NCI-H2196 (cell line): ENCODE measurements at regions not wholly inside any gene's neighbourhood (a gene's known extent, or its start where the extent isn't known, plus 50 kb on each side); places are given as distances from the start of the nearest gene placed in this dataset.

ENCODE experiments used
- DNase-seq: peaks from one replicate; lab custom pipeline; 2025; ENCODE audit not compliant: unreplicated experiment; lab: John Stamatoyannopoulos, UW

GRCh38 chr4:3705236-3705987 is 60.8 kb upstream of the ADRA2C start:
- no peak for DNase-seq

- DNase-seq: no peak
Measured at GRCh38 chr4:3704669-3705068, 61.5 kb upstream of the ADRA2C start.

- DNase-seq: no peak
Measured at GRCh38 chr4:3703677-3704521, 62.3 kb upstream of the ADRA2C start.

GRCh38 chr4:3703343-3703676 is 62.9 kb upstream of the ADRA2C start:
- DNase-seq: no peak

GRCh38 chr4:3702561-3703221 is 63.5 kb upstream of the ADRA2C start:
- no peak for DNase-seq

GRCh38 chr4:3701736-3702560 is 64.2 kb upstream of the ADRA2C start:
- no peak for DNase-seq

- DNase-seq: no peak
Measured at GRCh38 chr4:3701271-3701734, 64.9 kb upstream of the ADRA2C start.

GRCh38 chr4:3700736-3701135 is 65.4 kb upstream of the ADRA2C start:
- DNase-seq: no peak

- no peak for DNase-seq
Measured at GRCh38 chr4:3700223-3700622, 66.0 kb upstream of the ADRA2C start.

GRCh38 chr4:3699678-3700077 is 66.5 kb upstream of the ADRA2C start:
- DNase-seq: no peak

GRCh38 chr4:3699261-3699660 is 66.9 kb upstream of the ADRA2C start:
- DNase-seq: no peak

GRCh38 chr4:3697033-3697432 is 69.2 kb upstream of the ADRA2C start:
- DNase-seq: no peak

GRCh38 chr4:3690551-3691152 is 75.5 kb upstream of the ADRA2C start:
- no peak for DNase-seq

GRCh38 chr4:3689576-3690550 is 76.3 kb upstream of the ADRA2C start:
- DNase-seq: no peak

- DNase-seq: no peak
Measured at GRCh38 chr4:3689006-3689405, 77.2 kb upstream of the ADRA2C start.

- DNase-seq: no peak
Measured at GRCh38 chr4:3688018-3688998, 77.9 kb upstream of the ADRA2C start.

GRCh38 chr4:3687538-3687937 is 78.6 kb upstream of the ADRA2C start:
- DNase-seq: no peak

- DNase-seq: no peak
Measured at GRCh38 chr4:3686753-3687152, 79.4 kb upstream of the ADRA2C start.
